ENCODE measurements at regions not wholly inside any gene's neighbourhood (a gene's known extent, or its start where the extent isn't known, plus 50 kb on each side); places are given as distances from the start of the nearest gene placed in this dataset.

GRCh38 chr5:101664071-101664791 lies 631.9 kb downstream of the SLCO4C1 start:
- WGBS, 2 donors = 53 to 55% methylated on average over 9 of the region's 9 CpGs
- intact Hi-C loops (cut with DNase I) = no loop called here
- no peak for FAIRE-seq
- no peaks in the 10 kb centered on the region for H3K36me3 ChIP-seq
- H3K27me3 ChIP-seq = no peaks in the 10 kb centered on the region
- peak in 2 of 4 donors; percentile 40 to 50 for ATAC-seq
- no peak overlapping the region for H3K4me3 ChIP-seq
- H3K9me3 ChIP-seq = no peaks in the 10 kb centered on the region
- H3K4me1 ChIP-seq = peaks cover 0 to 6% (median 0%) of the 10 kb centered on the region in 3 donors
- no peak overlapping the region for H3K27ac ChIP-seq
- DNase-seq = no peak
- no peak for TF ChIP-seq CTCF (IDR thresholded peaks at IDR 0.05)

GRCh38 chr5:101663543-101663942 lies 632.5 kb downstream of the SLCO4C1 start:
- Histone ChIP-seq H3K9me3 (no peaks in the 10 kb centered on the region), H3K27me3 (no peaks in the 10 kb centered on the region), H3K4me1 (peaks cover 0 to 6% (median 0%) of the 10 kb centered on the region in 3 donors), H3K4me3 (no peak overlapping the region), H3K36me3 (no peaks in the 10 kb centered on the region), H3K27ac (no peak overlapping the region)
- no peak for FAIRE-seq
- ATAC-seq = peak; percentile 61 to 88 (median 78)
- no peak for DNase-seq
- 25 to 26% methylated on average over 2 of the region's 2 CpGs for WGBS, 2 donors
- TF ChIP-seq CTCF (IDR thresholded peaks at IDR 0.05) = no peak
- intact Hi-C loops (cut with DNase I) = no loop called here

DNA sequence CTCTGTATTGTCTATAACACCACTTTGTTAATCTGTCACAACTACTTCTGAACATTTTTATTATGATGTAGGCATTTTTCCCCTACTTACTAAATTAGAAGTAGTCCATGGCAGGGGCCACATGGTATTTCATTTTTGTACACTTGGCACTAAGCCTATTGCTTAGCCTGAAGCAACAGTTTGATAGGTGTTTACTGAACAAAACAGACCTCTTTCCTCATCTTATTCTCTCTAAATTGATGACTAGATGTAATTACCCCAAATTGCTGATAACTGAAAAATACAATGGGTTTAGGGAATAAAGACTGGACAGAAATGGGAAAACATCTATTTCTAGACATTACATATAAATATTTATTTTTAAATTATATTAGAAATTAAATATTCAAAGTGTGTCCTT lies 633.8 kb downstream of the SLCO4C1 start:
- Histone ChIP-seq H3K4me1 (peaks cover 0 to 6% (median 0%) of the 10 kb centered on the region in 3 donors), H3K36me3 (no peaks in the 10 kb centered on the region), H3K27me3 (no peaks in the 10 kb centered on the region), H3K4me3 (no peak overlapping the region), H3K9me3 (no peaks in the 10 kb centered on the region), H3K27ac (no peak overlapping the region)
- DNase-seq (no peak), FAIRE-seq (no peak), ATAC-seq (no peak)
- TF ChIP-seq CTCF (IDR thresholded peaks at IDR 0.05) = no peak
- intact Hi-C loops (cut with DNase I) = no loop called here

DNA sequence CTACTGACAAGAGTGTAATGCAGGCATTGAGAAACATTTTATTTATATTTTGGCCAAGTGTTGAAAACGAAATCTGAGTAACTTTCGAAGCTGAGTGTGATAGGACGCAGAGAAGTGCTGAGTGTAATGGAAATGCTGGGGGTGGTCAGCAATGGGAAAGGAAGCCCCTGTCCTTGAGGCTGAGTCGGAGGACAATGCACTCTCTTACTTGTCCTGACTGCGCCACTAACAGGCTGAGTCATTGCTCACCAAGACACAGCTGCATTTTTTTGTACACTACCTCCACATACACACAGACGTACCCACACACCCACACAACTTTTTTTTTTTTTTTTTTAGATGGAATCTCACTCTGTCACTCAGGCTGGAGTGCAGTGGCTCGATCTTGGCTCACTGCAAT lies 637.7 kb downstream of the SLCO4C1 start:
- WGBS, 2 donors = 64 to 72% methylated on average over 7 of the region's 7 CpGs
- Histone ChIP-seq H3K4me3 (no peak overlapping the region), H3K27ac (no peak overlapping the region), H3K36me3 (no peaks in the 10 kb centered on the region), H3K4me1 (peaks cover 0 to 4% (median 0%) of the 10 kb centered on the region in 3 donors), H3K27me3 (no peaks in the 10 kb centered on the region), H3K9me3 (no peaks in the 10 kb centered on the region)
- FAIRE-seq (no peak), DNase-seq (no peak), ATAC-seq (no peak)
- TF ChIP-seq CTCF (IDR thresholded peaks at IDR 0.05) = no peak
- intact Hi-C loops (cut with DNase I) = no loop called here

DNA sequence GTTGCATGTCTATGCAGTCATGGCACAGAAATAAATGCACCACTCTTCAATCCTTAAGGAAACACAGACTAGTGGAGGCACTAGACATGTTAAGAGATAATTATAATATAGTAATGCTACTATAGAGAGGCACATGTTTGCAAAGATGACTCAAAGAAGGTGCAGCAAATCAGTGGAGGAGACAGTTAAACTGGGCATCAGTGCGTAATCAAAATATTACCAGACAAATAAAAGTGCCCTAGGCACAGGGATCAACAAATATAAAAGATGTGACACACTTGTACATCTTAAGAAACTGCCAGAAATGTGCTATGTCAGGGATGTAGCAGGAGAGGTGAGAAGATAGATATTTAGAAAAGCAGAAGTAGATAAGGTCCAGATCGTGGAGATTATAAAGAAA lies 642.1 kb downstream of the SLCO4C1 start:
- H3K4me3 ChIP-seq = no peak overlapping the region
- 57 to 61% methylated on average over 2 of the region's 2 CpGs for WGBS, 2 donors
- DNase-seq = no peak
- no peak for ATAC-seq
- no peaks in the 10 kb centered on the region for H3K27me3 ChIP-seq
- TF ChIP-seq CTCF (IDR thresholded peaks at IDR 0.05) = no peak
- FAIRE-seq = no peak
- no peaks in the 10 kb centered on the region for H3K36me3 ChIP-seq
- no peak overlapping the region for H3K27ac ChIP-seq
- intact Hi-C loops (cut with DNase I) = no loop called here
- no peaks in the 10 kb centered on the region for H3K4me1 ChIP-seq
- no peaks in the 10 kb centered on the region for H3K9me3 ChIP-seq
